ENCODE measurements at regions not wholly inside any gene's neighbourhood (a gene's known extent, or its start where the extent isn't known, plus 50 kb on each side); places are given as distances from the start of the nearest gene placed in this dataset.

DNA sequence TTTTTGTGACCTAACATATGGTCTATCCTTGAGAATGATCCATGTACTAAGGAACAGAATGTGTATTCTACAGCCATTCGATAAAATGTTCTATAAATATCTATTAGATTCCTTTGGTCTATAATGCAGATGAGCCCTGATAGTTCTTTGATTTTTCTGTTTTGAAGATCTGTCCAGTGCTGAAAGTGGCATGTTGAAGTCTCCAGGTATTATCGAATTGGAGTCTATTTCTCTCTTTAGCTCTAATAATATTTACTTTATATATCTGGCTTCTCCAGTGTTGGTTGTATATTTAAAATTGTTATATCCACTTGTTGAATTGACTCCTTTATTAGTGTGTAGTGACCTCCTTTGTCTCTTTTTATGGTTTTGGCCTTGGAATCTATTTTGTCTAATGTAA is 377.9 kb downstream of the ARL6IP6 start:
- DNase-seq, result no peak

DNA sequence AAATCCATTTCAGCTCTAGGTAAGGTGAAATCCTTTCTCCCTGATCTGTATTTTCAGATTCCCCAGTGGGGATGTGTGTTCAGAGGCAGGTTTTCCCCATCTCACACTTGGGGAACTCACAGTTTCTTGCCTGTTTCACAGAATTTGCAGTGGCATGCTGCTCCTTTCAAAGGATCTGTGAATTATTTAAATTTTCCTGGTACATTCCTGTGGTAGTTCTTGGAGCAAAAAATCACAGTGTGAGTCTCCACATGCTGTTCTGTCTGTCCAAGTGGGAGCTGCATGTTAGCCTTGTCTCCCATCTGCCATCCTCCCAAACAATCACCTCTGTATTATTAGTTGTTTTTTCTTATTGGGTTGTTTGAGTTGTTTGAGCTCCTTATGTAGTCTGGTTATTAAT is 372.9 kb downstream of the ARL6IP6 start:
- no peak for DNase-seq

DNA sequence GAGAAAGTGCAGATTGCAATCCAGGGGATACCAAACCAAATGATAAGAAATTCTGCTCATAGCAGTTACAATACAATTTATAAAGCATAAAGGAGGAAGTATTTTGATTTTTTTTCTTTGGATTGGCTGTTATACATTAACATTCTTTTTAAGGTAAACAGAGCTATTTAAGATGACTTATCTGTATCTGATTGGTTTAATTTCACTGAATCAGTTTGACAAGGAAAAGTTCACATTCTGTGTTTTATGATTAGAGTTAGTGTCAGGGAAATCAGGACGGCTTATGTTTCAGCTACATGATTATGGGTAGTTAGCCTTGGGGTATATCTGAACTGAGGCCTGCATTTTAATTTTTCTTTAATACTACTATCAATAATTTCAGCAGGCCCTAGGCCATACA is 360.9 kb downstream of the ARL6IP6 start:
- DNase-seq, result no peak

DNA sequence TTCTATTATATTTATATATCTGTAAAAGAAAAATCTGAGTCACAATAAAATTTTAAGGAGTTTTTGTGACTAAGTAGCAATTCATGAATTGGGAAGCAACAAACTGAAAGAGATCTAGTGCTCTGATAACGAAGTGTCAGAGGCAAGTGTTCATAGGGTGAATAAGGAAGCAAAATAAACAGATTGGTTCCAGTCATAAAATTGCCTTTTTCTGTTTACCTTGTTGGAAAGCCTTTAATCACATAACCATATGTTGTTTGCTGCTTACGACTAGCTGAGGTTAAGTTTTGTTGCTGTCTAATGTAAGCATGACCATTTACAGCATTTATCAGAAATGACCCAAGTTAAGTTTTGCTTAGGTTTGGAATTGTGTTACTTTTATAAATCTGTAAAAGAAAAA is 358.9 kb downstream of the ARL6IP6 start:
- DNase-seq, result no peak

DNA sequence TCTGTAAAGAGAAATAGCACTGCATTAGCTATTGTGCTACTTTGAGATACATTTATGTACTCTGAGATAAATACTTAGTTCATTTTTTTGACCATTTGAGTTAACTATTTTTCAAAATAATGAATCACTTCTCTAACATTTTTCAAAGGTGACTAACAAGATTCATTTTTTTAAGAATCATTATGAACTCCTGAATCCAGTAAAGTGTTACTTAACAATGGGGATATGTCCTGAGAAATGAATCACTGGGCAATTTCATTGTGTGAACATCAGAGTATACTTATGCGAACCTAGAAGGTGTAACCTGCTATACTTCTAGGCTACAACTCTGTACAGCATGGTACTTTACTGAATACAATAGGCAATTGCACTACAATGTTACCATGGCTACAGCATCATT is 355.8 kb downstream of the ARL6IP6 start:
- no peak for DNase-seq

DNA sequence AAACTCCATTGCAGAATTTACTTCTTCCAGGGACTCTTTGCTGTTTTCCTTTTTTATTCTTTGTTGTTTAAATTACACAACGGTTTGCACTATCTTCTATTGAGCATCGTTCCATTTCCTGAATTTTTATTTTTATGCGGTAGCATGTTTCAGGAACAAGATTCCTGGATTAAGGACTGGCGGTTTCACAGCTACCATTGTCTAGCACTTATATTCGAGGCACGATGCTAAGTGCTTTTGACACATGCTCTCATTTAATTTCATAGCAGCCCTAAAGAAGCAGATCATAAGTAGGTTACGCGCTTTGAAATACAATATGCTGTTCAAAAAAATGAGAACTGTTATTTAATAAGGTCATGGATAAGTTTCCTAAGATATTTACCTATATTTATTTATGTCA is 354.4 kb downstream of the ARL6IP6 start:
- DNase-seq, result no peak

DNA sequence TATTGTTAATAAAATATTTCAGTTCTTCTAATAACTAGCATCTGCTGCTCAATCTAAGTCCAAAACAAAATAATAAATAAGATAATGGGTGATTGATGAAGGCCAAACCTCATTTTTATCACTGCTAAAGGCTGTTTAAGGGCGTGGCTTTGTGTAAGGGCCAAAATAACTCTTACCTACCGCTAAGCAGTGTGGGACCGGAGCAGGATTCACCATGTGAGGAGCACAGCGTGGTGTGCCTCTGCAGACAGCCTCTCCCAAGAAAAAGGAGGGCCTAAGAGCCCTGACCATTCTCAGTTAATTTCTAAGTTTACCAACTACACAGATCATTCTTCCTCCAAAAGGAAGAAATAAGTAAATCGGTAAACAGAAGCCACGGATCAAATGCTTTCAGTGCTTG is 353.7 kb downstream of the ARL6IP6 start:
- no peak for DNase-seq

DNA sequence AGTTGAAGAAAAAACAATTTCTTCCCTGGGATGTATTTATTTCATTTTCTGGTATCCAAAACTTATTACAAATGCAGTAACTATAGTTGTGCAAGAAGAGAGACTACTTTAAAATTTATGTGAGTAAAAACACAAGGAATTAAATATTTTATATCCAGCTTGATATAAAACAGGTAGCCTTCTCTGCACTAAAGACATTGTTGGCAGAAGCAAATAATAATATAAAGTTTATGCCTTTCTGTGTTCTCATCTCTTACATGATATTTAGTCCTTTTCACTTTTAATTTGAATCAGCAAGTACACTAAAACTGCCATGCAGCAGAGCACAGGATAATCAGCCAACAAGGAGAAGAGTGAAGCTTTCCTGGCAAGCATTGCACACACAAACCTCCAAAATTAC is 352.7 kb downstream of the ARL6IP6 start:
- DNase-seq, result no peak

DNA sequence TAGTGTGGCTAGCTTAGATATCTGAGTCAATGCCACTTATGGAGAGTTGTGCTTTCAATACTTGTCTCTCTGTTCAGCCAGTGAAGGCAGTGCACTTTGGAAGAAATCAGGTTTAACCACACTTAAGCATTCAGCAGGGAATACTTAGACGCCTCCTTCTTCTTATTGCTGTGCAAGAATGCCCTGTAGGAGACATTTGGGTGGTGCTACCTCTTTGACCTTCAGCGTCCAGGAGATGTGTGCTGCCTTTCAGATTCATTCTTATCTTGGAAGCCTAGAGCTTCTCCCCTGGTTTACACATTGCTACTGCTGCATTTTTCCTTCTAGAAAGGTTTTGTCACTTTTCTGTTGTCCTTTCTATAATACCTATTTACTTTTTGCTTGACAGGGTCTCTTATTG is 350.5 kb downstream of the ARL6IP6 start:
- no peak for DNase-seq

DNA sequence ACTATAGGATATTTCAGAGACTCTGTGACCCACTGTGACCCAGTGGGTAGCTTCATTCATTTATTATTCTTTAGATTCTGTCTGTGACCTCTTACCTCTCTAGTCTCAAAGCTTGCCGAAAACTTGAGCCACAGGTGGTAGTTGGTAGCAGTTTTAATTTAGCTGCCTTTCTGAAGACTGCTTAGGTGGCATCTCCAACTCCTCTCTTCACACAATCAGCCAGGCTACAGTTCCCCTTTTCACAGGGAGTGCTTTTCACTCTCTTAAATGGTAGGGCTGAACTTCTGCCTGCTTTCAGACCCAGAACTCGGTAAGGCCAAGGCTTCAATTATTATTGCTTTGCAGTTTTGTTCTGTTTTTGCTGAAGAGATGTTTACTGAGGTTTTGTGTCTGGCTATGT is 349.6 kb downstream of the ARL6IP6 start:
- no peak for DNase-seq

DNA sequence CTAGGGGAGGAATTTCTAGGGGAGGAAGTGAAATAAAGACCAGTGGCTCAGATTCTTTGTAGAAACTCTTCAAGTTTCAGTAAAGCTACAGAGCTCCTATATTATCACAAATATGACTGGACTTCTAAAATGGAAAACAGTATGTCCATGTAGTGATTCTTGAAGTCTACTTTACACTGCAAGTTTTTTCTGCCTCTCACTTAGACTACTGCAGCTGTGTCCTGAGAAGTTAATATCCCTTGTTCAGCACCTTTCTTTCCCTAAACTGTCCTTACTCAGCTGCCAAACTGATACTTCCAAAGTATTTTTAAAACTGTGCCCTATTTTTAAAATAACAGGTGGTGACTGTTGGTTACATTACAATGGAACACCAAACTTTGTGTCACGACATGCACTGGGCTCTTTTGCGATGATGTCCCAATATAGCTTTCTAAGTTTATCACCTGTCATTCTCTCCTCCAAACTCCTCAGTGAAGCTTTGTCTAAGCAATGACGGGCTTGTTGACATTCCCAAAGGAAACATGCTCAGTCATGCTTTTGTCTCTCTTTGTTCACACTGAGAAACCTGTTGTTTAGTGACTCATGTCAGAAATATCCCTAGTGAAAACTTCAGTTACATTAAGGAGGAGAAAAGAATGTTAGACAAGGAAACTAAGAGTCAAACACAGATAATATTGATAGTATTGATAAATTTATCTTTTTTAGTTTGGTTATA is 341.1 kb downstream of the ARL6IP6 start:
- DNase-seq, result no peak

DNA sequence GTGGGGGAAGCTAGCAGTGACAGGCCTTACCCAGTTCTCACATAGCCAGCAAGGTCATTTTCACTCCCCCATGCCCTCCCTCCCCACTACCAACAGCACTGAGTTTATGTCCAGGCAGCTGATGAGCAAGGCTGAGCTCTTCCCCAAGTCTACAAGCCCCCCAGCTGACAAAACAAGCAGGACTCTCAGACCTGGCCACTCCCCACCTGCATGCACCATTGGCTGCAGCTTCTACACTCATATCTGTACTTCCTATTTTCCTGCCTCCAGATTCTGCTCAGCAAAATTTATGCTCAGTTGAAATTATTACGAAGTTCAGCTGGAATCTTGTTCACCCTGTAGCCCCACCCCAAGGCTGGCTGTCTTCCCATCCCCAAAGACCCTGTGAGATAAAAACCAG is 339.3 kb downstream of the ARL6IP6 start:
- no peak for DNase-seq

DNA sequence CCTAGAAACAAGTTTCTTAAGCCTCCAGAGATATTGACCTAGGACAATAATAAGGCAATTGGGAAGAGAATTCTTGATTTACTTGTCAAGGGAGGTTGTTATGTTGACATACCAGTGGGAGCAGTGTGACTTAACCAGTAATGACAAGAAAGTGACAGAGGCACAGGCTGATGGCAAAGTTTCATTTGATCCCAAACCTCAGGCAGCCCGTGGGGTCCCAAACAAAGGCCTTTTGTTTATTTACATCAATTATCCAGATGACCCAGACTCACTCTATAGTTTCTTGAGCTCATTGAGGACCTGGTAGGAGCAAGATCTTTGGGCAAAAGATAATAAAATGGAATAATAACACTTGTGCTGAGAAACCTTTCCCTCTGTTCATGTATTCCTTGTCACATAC is 336.8 kb downstream of the ARL6IP6 start:
- DNase-seq, result no peak

DNA sequence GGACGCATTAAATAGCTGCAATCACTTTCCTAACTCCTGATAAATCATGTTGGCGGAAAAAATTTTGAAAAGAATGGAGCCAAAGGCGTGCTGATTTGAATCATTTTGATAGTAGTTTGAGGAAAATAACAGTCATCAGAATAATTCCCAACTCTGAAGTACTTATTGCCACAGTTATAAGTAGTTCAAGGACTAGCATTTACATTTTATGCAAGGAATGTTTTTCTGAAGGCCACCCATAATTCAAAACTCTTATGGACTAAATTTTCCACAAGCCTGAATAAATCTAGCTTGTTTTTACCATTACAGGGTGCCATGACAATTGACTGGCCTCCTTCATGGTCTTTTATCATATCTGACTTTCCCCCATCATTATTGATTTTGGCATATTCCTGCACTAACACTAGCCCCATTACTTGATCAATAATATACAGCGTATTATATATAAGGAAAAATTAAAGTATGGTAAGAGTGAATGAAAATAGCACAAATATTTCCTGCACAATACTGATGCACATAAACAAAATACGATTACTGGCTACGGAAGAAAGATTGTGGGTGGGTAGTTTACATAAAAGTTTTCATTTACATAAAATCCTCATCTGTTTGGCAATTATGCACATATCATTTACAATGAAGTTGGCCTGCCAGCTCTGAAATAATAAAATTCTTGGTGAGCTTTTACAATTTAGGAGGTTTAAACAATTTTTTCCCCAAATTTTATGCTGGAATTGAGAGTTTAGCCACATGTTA is 334.6 kb downstream of the ARL6IP6 start:
- no peak for DNase-seq

DNA sequence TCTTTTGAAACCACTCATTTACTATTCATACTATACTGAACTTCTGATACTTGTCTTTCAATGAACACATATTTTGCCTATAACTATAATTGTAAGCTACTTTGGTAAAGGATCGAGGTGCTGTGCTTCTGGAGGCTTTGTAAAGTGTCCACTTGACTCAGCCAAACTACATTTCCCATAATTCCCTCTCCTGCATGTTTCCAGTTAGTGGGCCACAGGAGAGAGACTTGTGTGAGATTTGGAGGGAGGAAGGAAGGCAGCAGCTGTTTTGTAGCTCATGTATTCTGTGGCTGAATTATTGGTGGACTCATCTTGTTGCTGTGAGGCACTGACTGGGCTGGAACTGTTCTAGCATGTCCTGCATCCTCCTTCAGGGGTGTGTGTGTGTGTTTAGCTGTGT is 328.8 kb downstream of the ARL6IP6 start:
- DNase-seq, result no peak

DNA sequence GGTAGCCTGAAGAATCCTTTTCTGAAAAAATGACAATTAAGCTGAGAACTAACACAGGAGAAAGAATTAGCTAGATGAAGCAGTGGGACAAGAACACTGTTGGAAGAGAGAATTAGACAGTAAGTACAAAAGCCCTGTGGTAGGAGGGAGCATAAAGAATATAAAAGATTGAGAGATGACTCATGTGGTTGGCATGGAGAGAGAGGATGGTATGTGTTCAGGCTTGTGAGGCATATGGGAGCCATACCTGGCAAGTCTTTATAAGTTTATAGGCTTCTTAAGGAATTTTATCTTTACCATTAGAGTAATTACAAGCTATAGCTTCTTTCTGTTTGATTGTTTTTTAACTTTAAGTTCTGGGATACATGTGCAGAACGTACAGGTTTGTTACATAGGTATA is 325.0 kb downstream of the ARL6IP6 start:
- no peak for DNase-seq

DNA sequence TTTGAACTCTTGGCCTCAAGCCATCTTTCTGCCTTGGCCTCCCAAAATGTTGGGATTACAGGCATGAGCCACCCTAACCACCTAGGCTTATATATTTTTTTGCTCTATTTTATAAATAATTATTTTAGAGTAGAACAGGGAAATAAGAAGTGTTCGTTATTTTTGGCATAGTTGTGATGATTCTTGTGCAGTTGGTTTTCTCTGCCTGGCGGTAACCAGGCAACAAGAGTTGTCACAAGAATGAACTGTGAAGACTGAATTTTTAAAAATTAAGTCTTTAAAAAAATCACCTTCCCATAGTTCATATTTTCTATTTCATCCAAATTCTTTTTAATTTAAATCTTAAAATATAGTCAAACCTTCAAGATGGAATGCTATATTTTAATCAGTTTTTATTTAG is 310.2 kb downstream of the ARL6IP6 start:
- no peak for DNase-seq

DNA sequence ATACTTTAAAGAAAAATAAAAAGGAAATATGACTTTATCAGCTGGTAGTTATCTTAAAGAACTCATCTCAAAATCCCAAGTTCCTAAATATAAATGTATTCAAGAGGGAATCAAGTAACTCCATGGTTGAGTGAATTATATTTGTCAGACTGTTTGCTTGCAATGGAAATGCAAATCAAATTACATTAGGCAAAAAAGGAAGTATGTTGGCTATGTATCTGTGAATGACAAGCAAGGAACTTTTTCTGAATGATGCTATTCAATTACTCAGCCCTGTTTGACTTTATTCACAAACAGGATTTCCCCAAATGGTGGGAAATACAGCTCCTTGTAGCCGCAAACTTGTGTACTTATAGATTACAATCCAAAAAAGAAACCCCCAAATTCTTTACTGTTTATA is 309.1 kb downstream of the ARL6IP6 start:
- DNase-seq, result peak; percentile 26

DNA sequence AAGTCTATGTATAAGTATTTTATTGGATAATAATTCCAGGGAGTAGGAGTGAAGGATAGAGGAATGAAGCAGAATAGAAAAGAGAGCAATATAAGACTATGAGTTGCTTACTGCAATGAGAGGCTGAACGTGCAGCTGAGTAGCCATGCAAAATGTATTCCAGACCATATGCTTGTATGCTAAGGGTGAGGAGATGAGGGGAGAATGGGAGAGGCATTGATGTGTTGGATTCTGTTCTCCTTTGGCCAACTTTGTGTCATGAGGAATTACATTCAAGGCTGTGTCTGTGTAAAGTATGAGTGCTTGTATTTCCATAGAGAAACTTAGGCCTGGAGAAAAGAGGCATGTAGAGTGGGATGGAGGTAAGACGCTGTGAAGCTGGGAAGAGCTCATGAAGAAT is 301.8 kb downstream of the ARL6IP6 start:
- no peak for DNase-seq

DNA sequence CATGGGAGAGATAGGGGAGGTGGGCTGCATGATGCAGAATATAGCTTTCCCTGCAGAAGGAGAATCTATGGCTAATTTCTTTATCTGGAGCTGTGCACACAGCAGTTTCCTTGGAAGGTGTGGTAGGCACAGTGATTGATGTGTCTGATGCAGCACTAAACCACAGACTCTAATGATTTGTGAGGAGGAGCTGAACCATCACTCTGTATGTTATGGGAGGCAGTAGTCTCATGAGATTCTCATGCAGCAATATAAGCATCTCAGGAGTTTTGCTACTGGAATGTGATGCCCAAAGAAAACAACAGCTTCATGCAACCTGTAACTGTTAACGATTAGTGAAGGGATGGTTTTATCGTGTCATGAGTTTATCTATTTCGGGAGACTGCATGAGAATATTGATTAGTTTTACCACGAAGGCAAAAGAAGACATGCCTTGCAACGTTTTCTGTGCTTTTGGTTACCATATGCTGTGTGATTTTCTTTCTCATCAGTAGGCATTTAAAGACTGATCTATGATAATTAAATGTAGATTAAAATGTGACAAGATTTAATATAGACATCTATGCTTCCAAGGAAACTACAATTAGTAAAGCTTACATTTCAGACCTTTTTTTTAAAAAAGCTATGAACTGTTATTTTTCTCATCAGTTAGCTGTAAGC is 286.8 kb downstream of the ARL6IP6 start:
- no peak for DNase-seq

DNA sequence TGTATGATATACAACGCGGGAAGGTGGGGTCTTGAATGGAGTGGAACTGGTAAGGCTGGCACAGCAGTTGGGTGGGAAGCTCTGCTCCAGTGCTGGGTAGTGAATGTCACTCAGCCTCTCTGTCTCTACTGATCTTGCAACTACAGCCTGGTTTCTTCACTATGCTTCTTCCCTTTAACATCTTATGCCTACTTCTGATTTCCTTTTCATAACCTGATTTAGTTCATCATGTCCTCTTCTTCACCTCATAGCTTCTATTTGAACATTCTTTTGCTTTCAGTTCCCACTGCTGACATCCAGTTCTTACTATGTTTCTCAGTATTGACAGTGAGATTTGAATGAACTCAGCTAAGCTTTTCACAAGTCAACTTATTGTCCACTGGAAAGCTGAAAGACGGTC is 286.2 kb downstream of the ARL6IP6 start:
- DNase-seq, result no peak

DNA sequence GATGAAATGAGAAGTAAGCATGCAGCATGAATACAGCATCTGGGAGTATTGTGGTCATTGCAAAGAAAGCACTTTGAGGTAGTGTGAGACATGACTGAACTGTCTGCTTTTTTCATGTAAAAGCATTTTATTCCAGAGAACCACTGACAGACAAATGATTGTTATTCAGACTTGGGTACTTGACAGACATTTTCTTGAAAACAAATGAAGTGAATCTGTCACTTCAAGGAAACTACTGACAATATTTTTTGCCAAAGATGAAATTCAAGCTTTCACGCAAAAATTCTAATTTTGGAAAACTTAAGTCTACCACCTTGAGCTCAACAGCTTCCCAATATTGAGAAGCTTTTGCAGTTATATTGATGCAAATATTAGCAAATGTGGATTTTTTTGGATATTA is 255.7 kb downstream of the ARL6IP6 start:
- DNase-seq, result no peak

DNA sequence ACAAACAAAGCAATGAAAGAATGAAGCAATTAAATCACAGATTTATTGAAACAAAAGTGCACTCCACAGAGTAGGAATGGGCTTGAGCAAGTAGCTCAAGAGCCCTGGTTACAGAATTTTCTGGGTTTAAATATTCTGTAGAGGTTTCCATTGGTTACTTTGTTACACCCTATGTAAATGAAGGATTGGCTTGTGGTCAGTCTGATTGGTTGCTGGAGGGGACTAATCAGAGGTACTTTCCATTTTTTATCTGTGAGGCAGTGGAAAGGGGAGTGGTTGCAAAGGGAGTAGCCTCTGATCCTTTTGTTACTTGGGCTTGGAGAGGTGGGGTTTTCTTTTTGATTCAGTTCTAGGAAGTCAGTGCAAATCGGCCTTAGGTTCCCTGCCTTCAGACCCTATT is 253.3 kb downstream of the ARL6IP6 start:
- DNase-seq, result no peak

DNA sequence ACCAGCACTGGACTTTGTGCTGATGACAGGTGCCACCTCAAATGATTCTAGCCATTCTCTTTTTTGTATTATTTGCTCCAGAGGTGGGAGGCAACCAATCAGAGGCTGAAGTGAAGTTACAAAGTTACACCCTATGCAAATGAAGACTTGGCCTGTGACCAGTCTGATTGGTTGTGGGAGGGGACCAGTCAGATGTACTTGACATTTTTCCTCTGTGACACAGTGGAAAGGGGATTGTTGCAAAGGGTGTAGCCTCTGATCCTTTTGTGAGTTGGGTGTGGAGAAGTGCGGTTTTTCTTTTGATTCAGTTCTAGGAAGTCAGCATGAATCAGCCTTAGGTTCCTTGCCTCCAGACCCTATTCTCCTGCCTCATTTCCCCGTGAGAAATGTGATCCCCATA is 244.0 kb downstream of the ARL6IP6 start:
- DNase-seq, result no peak
